ENCODE measurements at regions not wholly inside any gene's neighbourhood (a gene's known extent, or its start where the extent isn't known, plus 50 kb on each side); places are given as distances from the start of the nearest gene placed in this dataset.

- H3K4me3 ChIP-seq (ENCODE audit: low read depth, low read length): no peak overlapping the region
- in situ Hi-C loops (cut with HindIII; ENCODE audit: low sequenced_read_pairs): no loop called here
- TF ChIP-seq CTCF (IDR thresholded peaks at IDR 0.05; ENCODE audit: low read depth, low read length): no peak
- no peak for DNase-seq (ENCODE audit: low read depth, low spot score)
These were observed 117.2 kb downstream of the GASK1B start for GRCh38 chr4:158055668-158056067.

- TF ChIP-seq CTCF (IDR thresholded peaks at IDR 0.05; ENCODE audit: low read depth, low read length): no peak
- DNase-seq (ENCODE audit: low read depth, low spot score): no peak
- no peak overlapping the region for H3K4me3 ChIP-seq (ENCODE audit: low read depth, low read length)
- in situ Hi-C loops (cut with HindIII; ENCODE audit: low sequenced_read_pairs): no loop called here
These were observed 119.0 kb downstream of the GASK1B start for GRCh38 chr4:158053801-158054200.

- in situ Hi-C loops (cut with HindIII; ENCODE audit: low sequenced_read_pairs): no loop called here
- H3K4me3 ChIP-seq (ENCODE audit: low read depth, low read length): no peak overlapping the region
- no peak for DNase-seq (ENCODE audit: low read depth, low spot score)
- no peak for TF ChIP-seq CTCF (IDR thresholded peaks at IDR 0.05; ENCODE audit: low read depth, low read length)
These were observed 119.7 kb downstream of the GASK1B start for GRCh38 chr4:158053086-158053485.

- in situ Hi-C loops (cut with HindIII; ENCODE audit: low sequenced_read_pairs): no loop called here
- TF ChIP-seq CTCF (IDR thresholded peaks at IDR 0.05; ENCODE audit: low read depth, low read length): no peak
- DNase-seq (ENCODE audit: low read depth, low spot score): peak; percentile 90
- no peak overlapping the region for H3K4me3 ChIP-seq (ENCODE audit: low read depth, low read length)
These were observed 121.2 kb downstream of the GASK1B start for GRCh38 chr4:158051401-158052235.

GRCh38 chr4:158050942-158051341 is 121.9 kb downstream of the GASK1B start:
- in situ Hi-C loops (cut with HindIII; ENCODE audit: low sequenced_read_pairs): no loop called here
- DNase-seq (ENCODE audit: low read depth, low spot score): no peak

GRCh38 chr4:158046345-158046744 is 126.5 kb downstream of the GASK1B start:
- in situ Hi-C loops (cut with HindIII; ENCODE audit: low sequenced_read_pairs): no loop called here
- TF ChIP-seq CTCF (IDR thresholded peaks at IDR 0.05; ENCODE audit: low read depth, low read length): no peak

More at GRCh38 chr4:158050942-158051341, 121.9 kb downstream of the GASK1B start:
- H3K4me3 ChIP-seq (ENCODE audit: low read depth, low read length): no peak overlapping the region
- TF ChIP-seq CTCF (IDR thresholded peaks at IDR 0.05; ENCODE audit: low read depth, low read length): no peak

More at GRCh38 chr4:158046345-158046744, 126.5 kb downstream of the GASK1B start:
- no peak for DNase-seq (ENCODE audit: low read depth, low spot score)
- H3K4me3 ChIP-seq (ENCODE audit: low read depth, low read length): no peak overlapping the region

Data from astrocyte of the spinal cord (primary cell).